Prostate gland (tissue), 2 donors: ENCODE measurements at regions not wholly inside any gene's neighbourhood (a gene's known extent, or its start where the extent isn't known, plus 50 kb on each side); places are given as distances from the start of the nearest gene placed in this dataset.

Source experiments
- CTCF ChIP-seq, 4 experiments: fragments of 200-600 bp in 2 of 4; fragments of 450-650 bp in 2 of 4; sonication (generic) in 2 of 4; IDR thresholded peaks; 1 replicate in 3 of 4; 2 replicates in 1 of 4; pipeline ENCODE4 v1.5.1; 2016 to 2019; ENCODE audit warnings: antibody characterized with exemption in 4 of 4, mild to moderate bottlenecking in 2 of 4, moderate library complexity in 2 of 4
- POLR2A ChIP-seq: fragments of 450-650 bp; IDR thresholded peaks from one replicate; pipeline ENCODE4 v1.6.1; 2016; ENCODE audit warnings: antibody characterized with exemption, mild to moderate bottlenecking

- no peak for TF ChIP-seq CTCF (IDR thresholded peaks at IDR 0.05)
- TF ChIP-seq POLR2A = no peak
Observed at GRCh38 chr6:168189200-168190013, 110.4 kb upstream of the FRMD1 start.
